Activated naive CD8-positive, alpha-beta T cell (primary cell): ENCODE measurements at regions not wholly inside any gene's neighbourhood (a gene's known extent, or its start where the extent isn't known, plus 50 kb on each side); places are given as distances from the start of the nearest gene placed in this dataset.

Experiments used
- H3K27ac Mint-ChIP-seq: one replicate; pipeline ENCODE4 v1.8.0; 2021; ENCODE audit warnings: mixed read lengths
- H3K27me3 Mint-ChIP-seq: one replicate; pipeline ENCODE4 v1.8.0; 2021; ENCODE audit warnings: mixed read lengths
- H3K36me3 Mint-ChIP-seq: one replicate; pipeline ENCODE4 v1.8.0; 2021; ENCODE audit warnings: mixed read lengths
- H3K4me1 Mint-ChIP-seq: one replicate; pipeline ENCODE4 v1.8.0; 2021; ENCODE audit warnings: low read depth, mixed read lengths
- H3K4me3 Mint-ChIP-seq: one replicate; pipeline ENCODE4 v1.8.0; 2021; ENCODE audit warnings: mild to moderate bottlenecking, mixed read lengths
- H3K9me3 Mint-ChIP-seq: one replicate; pipeline ENCODE4 v1.8.0; 2021; ENCODE audit warnings: low read depth, mixed read lengths

DNA sequence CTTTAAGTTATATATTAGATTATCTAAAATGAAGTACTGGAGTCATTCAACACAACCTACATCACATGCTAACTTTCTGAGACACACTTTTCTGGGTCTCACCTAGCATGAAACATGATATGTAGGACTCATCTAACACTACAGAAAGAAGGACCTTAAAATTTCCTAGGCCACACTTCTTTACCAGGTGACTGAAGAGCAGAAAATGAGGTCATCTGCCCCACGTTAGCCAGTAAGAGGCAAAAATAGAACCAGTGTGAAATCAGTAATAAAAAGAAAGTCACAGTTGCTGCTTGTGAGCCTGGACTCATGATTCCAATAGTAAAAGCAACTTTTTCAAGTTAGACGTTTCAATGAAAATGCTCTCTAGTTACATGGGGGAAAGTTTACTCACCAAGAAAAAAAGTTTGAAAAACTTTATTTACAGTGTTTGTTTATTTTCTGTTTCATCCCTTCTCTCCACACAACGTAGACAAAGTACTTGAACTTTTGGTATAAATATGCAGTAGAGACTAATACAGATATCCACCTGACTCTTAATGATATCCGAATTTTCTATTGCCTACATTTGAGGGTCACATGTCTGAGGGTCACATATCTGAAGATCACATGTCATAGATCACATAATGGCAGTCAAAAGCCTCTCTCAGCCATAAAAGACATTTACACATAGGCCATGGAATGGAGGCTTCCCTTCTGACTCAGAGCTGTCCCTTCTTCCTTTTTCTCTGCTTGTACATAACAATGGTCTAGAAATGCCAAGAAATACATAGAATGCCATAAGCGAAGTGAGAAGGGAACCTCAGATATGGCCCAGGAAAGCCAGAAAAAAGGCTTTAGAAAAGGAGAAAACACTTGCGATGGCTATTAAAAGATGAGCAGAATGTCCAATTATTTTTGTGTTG lies 362.9 kb downstream of the ZEB2 start:
- H3K4me3 Mint-ChIP-seq = no peak overlapping the region
- H3K36me3 Mint-ChIP-seq = peaks cover 4% of the 10 kb centered on the region
- no peaks in the 10 kb centered on the region for H3K4me1 Mint-ChIP-seq
- no peaks in the 10 kb centered on the region for H3K9me3 Mint-ChIP-seq
- no peak overlapping the region for H3K27ac Mint-ChIP-seq
- no peaks in the 10 kb centered on the region for H3K27me3 Mint-ChIP-seq

GRCh38 chr2:144154205-144154604 lies 365.7 kb downstream of the ZEB2 start:
- no peaks in the 10 kb centered on the region for H3K4me1 Mint-ChIP-seq
- H3K36me3 Mint-ChIP-seq = peaks cover 4% of the 10 kb centered on the region
- no peaks in the 10 kb centered on the region for H3K27me3 Mint-ChIP-seq
- no peak overlapping the region for H3K4me3 Mint-ChIP-seq
- H3K27ac Mint-ChIP-seq = no peak overlapping the region
- no peaks in the 10 kb centered on the region for H3K9me3 Mint-ChIP-seq

DNA sequence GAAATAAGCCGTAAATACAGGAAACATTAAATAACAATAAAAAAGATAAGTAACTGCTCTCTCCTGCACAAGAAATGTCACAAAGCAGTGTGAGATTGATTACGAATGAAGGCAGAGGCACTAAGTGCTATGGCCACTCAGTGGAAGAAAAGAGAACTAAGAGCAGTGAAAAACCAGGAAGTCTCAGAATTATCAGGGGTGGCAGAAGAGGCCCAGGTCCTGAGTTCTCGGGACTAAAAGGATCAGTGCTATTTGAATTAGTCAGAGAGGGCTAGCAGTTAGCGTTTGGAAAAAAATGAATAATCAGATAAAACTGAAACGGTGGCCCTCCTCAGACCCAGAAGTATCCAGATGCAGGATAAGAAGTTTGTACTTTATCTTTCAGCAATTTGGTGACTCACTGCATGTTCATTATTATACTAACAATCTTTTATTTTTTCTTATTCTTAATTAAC lies 367.1 kb downstream of the ZEB2 start:
- Mint-ChIP-seq H3K27ac (no peak overlapping the region), H3K27me3 (no peaks in the 10 kb centered on the region), H3K4me1 (no peaks in the 10 kb centered on the region)

GRCh38 chr2:144151851-144152250 lies 368.1 kb downstream of the ZEB2 start:
- no peaks in the 10 kb centered on the region for H3K27me3 Mint-ChIP-seq
- H3K4me1 Mint-ChIP-seq = no peaks in the 10 kb centered on the region

More for the DNA sequence above, 367.1 kb downstream of the ZEB2 start:
- Mint-ChIP-seq H3K36me3 (peaks cover 4% of the 10 kb centered on the region), H3K4me3 (no peak overlapping the region), H3K9me3 (no peaks in the 10 kb centered on the region)

DNA sequence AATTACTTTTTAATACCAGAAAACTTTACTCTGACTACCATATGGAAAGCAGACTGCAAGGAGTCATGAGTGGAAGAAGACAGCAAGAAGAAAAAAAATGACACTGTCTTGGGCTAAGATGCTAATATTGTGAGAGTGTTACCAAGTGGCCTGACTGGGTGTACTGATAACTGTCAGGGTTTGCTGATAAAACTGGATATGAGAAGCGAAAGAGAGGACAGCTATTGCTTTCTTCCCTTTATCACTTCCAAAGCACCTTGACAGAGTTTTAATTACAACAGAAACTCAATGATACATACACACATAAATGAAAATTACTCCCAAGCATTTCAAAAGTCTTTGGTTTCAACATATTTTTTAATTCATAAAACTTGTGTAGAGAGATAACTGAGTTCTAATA lies 368.5 kb downstream of the ZEB2 start:
- Mint-ChIP-seq H3K4me1 (no peaks in the 10 kb centered on the region), H3K27ac (no peak overlapping the region), H3K36me3 (peaks cover 4% of the 10 kb centered on the region)

More at GRCh38 chr2:144151851-144152250, 368.1 kb downstream of the ZEB2 start:
- H3K9me3 Mint-ChIP-seq = no peaks in the 10 kb centered on the region
- no peak overlapping the region for H3K4me3 Mint-ChIP-seq
- H3K36me3 Mint-ChIP-seq = peaks cover 4% of the 10 kb centered on the region
- H3K27ac Mint-ChIP-seq = no peak overlapping the region

GRCh38 chr2:144147356-144147755 lies 372.6 kb downstream of the ZEB2 start:
- H3K36me3 Mint-ChIP-seq = peaks cover 8% of the 10 kb centered on the region
- H3K9me3 Mint-ChIP-seq = no peaks in the 10 kb centered on the region
- no peaks in the 10 kb centered on the region for H3K4me1 Mint-ChIP-seq
- no peak overlapping the region for H3K4me3 Mint-ChIP-seq
- no peaks in the 10 kb centered on the region for H3K27me3 Mint-ChIP-seq
- H3K27ac Mint-ChIP-seq = no peak overlapping the region

More for the DNA sequence above, 368.5 kb downstream of the ZEB2 start:
- H3K9me3 Mint-ChIP-seq = no peaks in the 10 kb centered on the region
- H3K4me3 Mint-ChIP-seq = no peak overlapping the region
- no peaks in the 10 kb centered on the region for H3K27me3 Mint-ChIP-seq

- Mint-ChIP-seq H3K9me3 (no peaks in the 10 kb centered on the region), H3K27me3 (no peaks in the 10 kb centered on the region), H3K36me3 (peaks cover 13% of the 10 kb centered on the region)
Measured at GRCh38 chr2:144146876-144147275, 373.0 kb downstream of the ZEB2 start.

GRCh38 chr2:144146076-144146475 lies 373.8 kb downstream of the ZEB2 start:
- Mint-ChIP-seq H3K27ac (no peak overlapping the region), H3K4me1 (no peaks in the 10 kb centered on the region), H3K4me3 (no peak overlapping the region), H3K27me3 (no peaks in the 10 kb centered on the region), H3K9me3 (no peaks in the 10 kb centered on the region), H3K36me3 (peaks cover 14% of the 10 kb centered on the region)

More at GRCh38 chr2:144146876-144147275, 373.0 kb downstream of the ZEB2 start:
- Mint-ChIP-seq H3K27ac (no peak overlapping the region), H3K4me1 (no peaks in the 10 kb centered on the region), H3K4me3 (no peak overlapping the region)

GRCh38 chr2:144143294-144144151 lies 376.4 kb downstream of the ZEB2 start:
- Mint-ChIP-seq H3K4me1 (no peaks in the 10 kb centered on the region), H3K9me3 (no peaks in the 10 kb centered on the region), H3K4me3 (no peak overlapping the region), H3K36me3 (peaks cover 19% of the 10 kb centered on the region), H3K27ac (no peak overlapping the region), H3K27me3 (no peaks in the 10 kb centered on the region)

GRCh38 chr2:144140891-144141290 lies 379.0 kb downstream of the ZEB2 start:
- Mint-ChIP-seq H3K4me1 (no peaks in the 10 kb centered on the region), H3K36me3 (peaks cover 29% of the 10 kb centered on the region)

DNA sequence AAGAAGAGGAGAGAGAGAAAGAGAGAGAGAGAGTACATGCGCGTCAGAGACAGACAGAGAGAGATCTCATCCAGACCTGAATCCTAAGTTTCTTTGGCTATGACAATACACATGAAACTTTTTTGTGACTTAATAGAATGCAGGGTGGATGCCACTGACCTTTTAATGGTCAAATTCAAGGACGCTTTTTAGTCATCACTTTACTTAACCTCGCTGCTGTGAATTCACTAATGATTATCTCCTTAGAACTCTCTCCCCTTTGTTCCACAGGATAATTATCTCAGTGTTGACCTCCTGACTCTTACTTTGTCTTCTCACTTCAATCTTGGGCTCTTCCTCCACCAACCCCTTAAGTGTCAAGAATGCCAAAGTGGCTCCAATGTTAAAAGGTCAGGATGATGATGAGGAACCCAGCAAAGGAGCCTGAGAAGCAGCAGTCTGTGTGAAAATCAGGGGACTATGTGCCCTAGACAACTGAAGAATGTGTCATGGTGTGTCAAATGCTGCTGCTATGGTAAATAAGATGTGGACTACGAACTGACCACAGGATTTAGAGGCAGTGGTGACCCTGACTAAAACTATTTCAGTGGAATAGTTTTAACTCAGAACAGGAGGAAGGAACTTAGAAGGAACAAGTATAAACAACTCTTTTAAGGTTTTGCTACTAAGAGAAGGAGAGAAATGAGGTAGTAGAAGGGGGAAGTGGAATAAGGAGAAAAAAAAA lies 382.1 kb downstream of the ZEB2 start:
- Mint-ChIP-seq H3K4me1 (no peaks in the 10 kb centered on the region), H3K27ac (no peak overlapping the region), H3K36me3 (peaks cover 25% of the 10 kb centered on the region), H3K9me3 (no peaks in the 10 kb centered on the region), H3K27me3 (no peaks in the 10 kb centered on the region), H3K4me3 (no peak overlapping the region)

More at GRCh38 chr2:144140891-144141290, 379.0 kb downstream of the ZEB2 start:
- Mint-ChIP-seq H3K4me3 (no peak overlapping the region), H3K27me3 (no peaks in the 10 kb centered on the region), H3K9me3 (no peaks in the 10 kb centered on the region), H3K27ac (no peak overlapping the region)

DNA sequence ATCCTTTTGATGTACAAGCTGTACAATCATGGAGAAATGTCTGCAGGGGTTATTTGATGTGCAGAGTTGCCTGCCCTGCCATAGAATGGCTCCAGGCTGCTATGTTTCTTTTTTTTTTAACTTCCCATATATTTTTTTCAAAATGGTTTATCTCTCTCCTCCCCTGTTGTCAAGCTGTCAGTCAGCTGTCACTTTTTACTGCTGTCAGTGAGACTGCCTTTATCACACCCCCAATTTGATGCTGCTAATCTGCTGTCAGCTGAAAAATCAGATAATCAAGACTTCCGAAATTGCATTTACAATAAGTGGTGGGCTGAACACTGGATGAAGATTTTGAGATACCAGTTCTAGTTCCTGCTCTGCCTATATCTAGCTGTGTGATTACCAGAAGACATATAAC lies 382.6 kb downstream of the ZEB2 start:
- no peak overlapping the region for H3K27ac Mint-ChIP-seq
- no peak overlapping the region for H3K4me3 Mint-ChIP-seq
- H3K9me3 Mint-ChIP-seq = no peaks in the 10 kb centered on the region
- H3K27me3 Mint-ChIP-seq = no peaks in the 10 kb centered on the region
- peaks cover 23% of the 10 kb centered on the region for H3K36me3 Mint-ChIP-seq
- no peaks in the 10 kb centered on the region for H3K4me1 Mint-ChIP-seq

DNA sequence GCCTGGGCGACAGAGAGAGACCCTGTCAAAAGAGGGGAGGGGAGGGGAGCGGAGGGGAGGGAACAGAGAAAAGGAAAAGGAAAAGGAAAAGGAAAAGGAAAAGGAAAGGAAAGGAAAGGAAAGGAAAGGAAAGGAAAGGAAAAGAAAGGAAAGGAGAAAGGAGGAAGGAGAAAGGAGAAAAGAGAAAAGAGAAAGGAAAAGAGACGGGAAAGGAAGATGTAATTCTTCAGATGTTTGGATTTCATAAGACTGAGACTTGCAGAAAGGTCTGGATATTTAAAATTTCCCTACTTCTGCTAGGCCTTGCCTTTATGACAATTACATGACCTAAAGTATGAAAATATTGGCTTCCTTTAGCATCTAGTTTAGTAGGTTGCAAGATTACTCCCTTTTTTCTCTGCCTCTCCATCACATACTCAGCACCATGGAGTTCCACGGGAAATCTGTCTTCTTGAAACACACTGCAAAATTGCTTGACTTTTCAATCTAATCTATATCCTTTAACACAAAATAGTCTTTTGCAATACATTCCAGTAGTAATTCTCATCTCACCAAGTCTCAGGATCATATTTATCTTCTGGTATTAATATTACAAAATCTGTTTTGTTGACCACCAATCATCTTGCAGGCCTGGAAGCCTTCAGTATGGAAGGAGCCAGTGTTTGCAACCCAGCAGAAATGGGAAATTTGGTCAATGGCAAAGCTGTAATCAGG lies 383.5 kb downstream of the ZEB2 start:
- Mint-ChIP-seq H3K9me3 (no peaks in the 10 kb centered on the region), H3K4me1 (no peaks in the 10 kb centered on the region), H3K27me3 (no peaks in the 10 kb centered on the region), H3K4me3 (no peak overlapping the region), H3K36me3 (peaks cover 20% of the 10 kb centered on the region), H3K27ac (no peak overlapping the region)
